HG03159 (cell line): ENCODE measurements at regions not wholly inside any gene's neighbourhood (a gene's known extent, or its start where the extent isn't known, plus 50 kb on each side); places are given as distances from the start of the nearest gene placed in this dataset.

ENCODE experiments used
- ATAC-seq: cut with Tn5 transposase; IDR thresholded peaks from one replicate; pipeline ENCODE4 v1.9.1; 2021; ENCODE audit warnings: mild to moderate bottlenecking, moderate library complexity; ENCODE audit not compliant: unreplicated experiment

GRCh38 chr20:21653628-21654027 lies 51.8 kb upstream of the PAX1 start:
- no peak for ATAC-seq

- ATAC-seq: no peak
These were observed 62.0 kb upstream of the PAX1 start for GRCh38 chr20:21643417-21643816.

GRCh38 chr20:21640556-21640955 lies 64.9 kb upstream of the PAX1 start:
- ATAC-seq: no peak

GRCh38 chr20:21633829-21634228 lies 71.6 kb upstream of the PAX1 start:
- ATAC-seq: no peak

GRCh38 chr20:21632735-21633053 lies 72.8 kb upstream of the PAX1 start:
- ATAC-seq: no peak

- ATAC-seq: no peak
These were observed 73.3 kb upstream of the PAX1 start for GRCh38 chr20:21632031-21632734.

- no peak for ATAC-seq
These were observed 76.7 kb upstream of the PAX1 start for GRCh38 chr20:21628800-21629199.

GRCh38 chr20:21623781-21624094 lies 81.7 kb upstream of the PAX1 start:
- ATAC-seq: no peak

- ATAC-seq: no peak
These were observed 82.2 kb upstream of the PAX1 start for GRCh38 chr20:21623074-21623780.

- ATAC-seq: no peak
These were observed 83.2 kb upstream of the PAX1 start for GRCh38 chr20:21622097-21622857.

GRCh38 chr20:21618759-21619416 lies 86.6 kb upstream of the PAX1 start:
- ATAC-seq: peak; percentile 57

- ATAC-seq: peak; percentile 71
These were observed 89.8 kb upstream of the PAX1 start for GRCh38 chr20:21615617-21616080.

GRCh38 chr20:21614980-21615379 lies 90.5 kb upstream of the PAX1 start:
- ATAC-seq: no peak

GRCh38 chr20:21613512-21613911 lies 92.0 kb upstream of the PAX1 start:
- ATAC-seq: no peak

GRCh38 chr20:21609981-21610380 lies 95.5 kb upstream of the PAX1 start:
- no peak for ATAC-seq

GRCh38 chr20:21609221-21609620 lies 95.4 kb upstream of the NKX2-2 start:
- ATAC-seq: no peak

- no peak for ATAC-seq
These were observed 94.9 kb upstream of the NKX2-2 start for GRCh38 chr20:21608777-21609176.

GRCh38 chr20:21607971-21608725 lies 94.3 kb upstream of the NKX2-2 start:
- ATAC-seq: no peak

GRCh38 chr20:21601799-21602198 lies 87.9 kb upstream of the NKX2-2 start:
- ATAC-seq: no peak

- no peak for ATAC-seq
These were observed 72.8 kb upstream of the NKX2-2 start for GRCh38 chr20:21586682-21587081.
